ENCODE measurements at regions not wholly inside any gene's neighbourhood (a gene's known extent, or its start where the extent isn't known, plus 50 kb on each side); places are given as distances from the start of the nearest gene placed in this dataset.
"Not testable (repeated sequence)": the region's sequence is repeated elsewhere in the genome, so short reads cannot be mapped to it uniquely, and the experiment has no call there.

DNA sequence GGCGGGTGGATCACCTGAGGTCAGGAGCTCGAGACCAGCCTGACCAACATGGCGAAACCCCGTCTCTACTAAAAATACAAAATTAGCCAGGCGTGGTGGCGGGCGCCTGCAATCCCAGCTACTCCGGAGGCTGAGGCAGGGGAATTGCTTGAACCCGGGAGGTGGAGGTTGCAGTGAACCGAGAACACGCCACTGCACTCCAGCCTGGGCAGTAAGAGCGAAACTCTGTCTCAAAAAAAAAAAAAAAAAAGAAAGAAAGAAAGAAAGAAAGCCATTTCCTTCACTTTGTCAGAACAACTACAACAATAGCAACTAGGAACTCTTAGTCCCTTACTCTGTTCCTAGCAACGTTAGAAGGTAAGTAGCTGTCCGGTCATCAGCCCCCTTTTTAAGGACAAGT lies 222.9 kb upstream of the JARID2 start:
- not testable (repeated sequence) for TF ChIP-seq POLR2AphosphoS5 (IDR thresholded peaks at IDR 0.05; ENCODE audit: low read depth); CTCF (IDR thresholded peaks at IDR 0.05; ENCODE audit: insufficient read depth, low read length)

All from HL-60 (cell line).